ENCODE measurements at regions not wholly inside any gene's neighbourhood (a gene's known extent, or its start where the extent isn't known, plus 50 kb on each side); places are given as distances from the start of the nearest gene placed in this dataset.

GRCh38 chr20:53849471-53850059 lies 220.8 kb downstream of the BCAS1 start:
- TF ChIP-seq FOXA1 (IDR thresholded peaks at IDR 0.05) (no peak), TARDBP (IDR thresholded peaks at IDR 0.05) (no peak), ARNT (IDR thresholded peaks at IDR 0.05) (no peak), ZNF384 (IDR thresholded peaks at IDR 0.05) (no peak), NFRKB (IDR thresholded peaks at IDR 0.05) (no peak), SP1 (IDR thresholded peaks at IDR 0.05) (no peak), ELF4 (IDR thresholded peaks at IDR 0.05) (no peak), HDGF (IDR thresholded peaks at IDR 0.05; ENCODE audit: borderline replicate concordance) (no peak), SUZ12 (IDR thresholded peaks at IDR 0.05) (no peak)
